ENCODE measurements at regions not wholly inside any gene's neighbourhood (a gene's known extent, or its start where the extent isn't known, plus 50 kb on each side); places are given as distances from the start of the nearest gene placed in this dataset.

- no peak for DNase-seq (ENCODE audit: low read depth in 2 of 2)
Measured at GRCh38 chr4:57249083-57249482, 138.9 kb upstream of the IGFBP7 start.

GRCh38 chr4:57243076-57243475 lies 132.9 kb upstream of the IGFBP7 start:
- no peak for DNase-seq (ENCODE audit: low read depth in 2 of 2)

- DNase-seq (ENCODE audit: low read depth in 2 of 2): no peak
Measured at GRCh38 chr4:57234252-57234775, 124.1 kb upstream of the IGFBP7 start.

GRCh38 chr4:57233386-57233785 lies 123.2 kb upstream of the IGFBP7 start:
- DNase-seq (ENCODE audit: low read depth in 2 of 2): no peak

- DNase-seq (ENCODE audit: low read depth in 2 of 2): no peak
Measured at GRCh38 chr4:57231781-57232180, 121.6 kb upstream of the IGFBP7 start.

- no peak for DNase-seq (ENCODE audit: low read depth in 2 of 2)
Measured at GRCh38 chr4:57220734-57221133, 110.5 kb upstream of the IGFBP7 start.

GRCh38 chr4:57220172-57220571 lies 110.0 kb upstream of the IGFBP7 start:
- DNase-seq (ENCODE audit: low read depth in 2 of 2): no peak

GRCh38 chr4:57219431-57219830 lies 109.2 kb upstream of the IGFBP7 start:
- no peak for DNase-seq (ENCODE audit: low read depth in 2 of 2)

- DNase-seq (ENCODE audit: low read depth in 2 of 2): no peak
Measured at GRCh38 chr4:57214654-57215411, 104.6 kb upstream of the IGFBP7 start.

- DNase-seq (ENCODE audit: low read depth in 2 of 2): no peak
Measured at GRCh38 chr4:57211131-57211530, 100.9 kb upstream of the IGFBP7 start.

GRCh38 chr4:57206172-57206571 lies 96.0 kb upstream of the IGFBP7 start:
- DNase-seq (ENCODE audit: low read depth in 2 of 2): no peak

GRCh38 chr4:57205580-57205979 lies 95.4 kb upstream of the IGFBP7 start:
- no peak for DNase-seq (ENCODE audit: low read depth in 2 of 2)

GRCh38 chr4:57200799-57201327 lies 90.7 kb upstream of the IGFBP7 start:
- DNase-seq (ENCODE audit: low read depth in 2 of 2): no peak

GRCh38 chr4:57199267-57199666 lies 89.1 kb upstream of the IGFBP7 start:
- DNase-seq (ENCODE audit: low read depth in 2 of 2): no peak

- no peak for DNase-seq (ENCODE audit: low read depth in 2 of 2)
Measured at GRCh38 chr4:57195622-57196021, 85.4 kb upstream of the IGFBP7 start.

- DNase-seq (ENCODE audit: low read depth in 2 of 2): no peak
Measured at GRCh38 chr4:57194068-57194611, 84.0 kb upstream of the IGFBP7 start.

- DNase-seq (ENCODE audit: low read depth in 2 of 2): no peak
Measured at GRCh38 chr4:57193209-57193810, 83.1 kb upstream of the IGFBP7 start.

GRCh38 chr4:57191523-57192034 lies 81.4 kb upstream of the IGFBP7 start:
- DNase-seq (ENCODE audit: low read depth in 2 of 2): no peak

- no peak for DNase-seq (ENCODE audit: low read depth in 2 of 2)
Measured at GRCh38 chr4:57190601-57191481, 80.7 kb upstream of the IGFBP7 start.

- DNase-seq (ENCODE audit: low read depth in 2 of 2): no peak
Measured at GRCh38 chr4:57187246-57187645, 77.1 kb upstream of the IGFBP7 start.

- no peak for DNase-seq (ENCODE audit: low read depth in 2 of 2)
Measured at GRCh38 chr4:57184378-57185029, 74.3 kb upstream of the IGFBP7 start.
